Left cardiac atrium (tissue), 4 donors: ENCODE measurements at regions not wholly inside any gene's neighbourhood (a gene's known extent, or its start where the extent isn't known, plus 50 kb on each side); places are given as distances from the start of the nearest gene placed in this dataset.

Source experiments
- ATAC-seq, 2 donors: fragments of 200-7000 bp; cut with Tn5 transposase; one replicate each; pipeline ENCODE4 v1.9.1; 2020; ENCODE audit warnings: mild to moderate bottlenecking in 2 of 2, moderate library complexity in 2 of 2
- DNase-seq: peaks from one replicate; pipeline ENCODE4 v3.0.0-alpha.2; 2020
- intact Hi-C, 2 donors: fragments of 100-400 bp; cut with DNase I; formaldehyde crosslinking; loops; one replicate each; pipeline versions ENCODE4 v1.14.1 to v1.15.1; 2022 to 2023
- donor health status: DM: no; HTN: yes; CAD: no.
- donor health status: DM: no; HTN: yes; CAD: no; lungs with severe emphysema.
- donor health status: DM: yes; HTN: yes; CAD: no.
- donor health status: Dilated cardiomyopathy.

DNA sequence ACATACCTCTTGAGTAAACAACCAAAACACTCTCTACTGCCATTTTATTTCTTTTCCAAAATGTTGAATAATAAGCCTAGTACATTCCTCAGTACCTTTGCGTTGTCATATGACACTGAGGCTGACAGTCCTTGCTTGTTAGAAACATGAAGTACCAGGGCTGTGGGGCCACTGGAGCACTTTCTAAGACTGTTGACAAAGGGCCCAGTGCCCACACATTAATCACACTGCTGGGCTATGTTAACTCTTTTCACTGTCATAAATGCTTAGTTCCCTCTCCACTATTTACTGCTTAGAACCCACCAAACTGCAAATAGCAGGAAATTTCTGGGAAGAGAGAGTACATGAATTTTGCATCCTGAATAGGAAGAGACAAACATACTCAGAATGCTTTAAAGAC is 57.1 kb downstream of the FAM47B start:
- DNase-seq: no peak
- intact Hi-C loops: no loop called here
- no peak for ATAC-seq

GRCh38 chrX:35006361-35006760 is 63.8 kb downstream of the FAM47B start:
- no peak for ATAC-seq
- no peak for DNase-seq
- intact Hi-C loops: no loop called here

- no peak for ATAC-seq
These were observed 73.0 kb downstream of the FAM47B start for GRCh38 chrX:35015621-35016020.

GRCh38 chrX:35016051-35016450 is 73.5 kb downstream of the FAM47B start:
- ATAC-seq (no peak), DNase-seq (no peak)
- intact Hi-C loops: no loop called here

More at GRCh38 chrX:35015621-35016020, 73.0 kb downstream of the FAM47B start:
- intact Hi-C loops: no loop called here
- DNase-seq: no peak

DNA sequence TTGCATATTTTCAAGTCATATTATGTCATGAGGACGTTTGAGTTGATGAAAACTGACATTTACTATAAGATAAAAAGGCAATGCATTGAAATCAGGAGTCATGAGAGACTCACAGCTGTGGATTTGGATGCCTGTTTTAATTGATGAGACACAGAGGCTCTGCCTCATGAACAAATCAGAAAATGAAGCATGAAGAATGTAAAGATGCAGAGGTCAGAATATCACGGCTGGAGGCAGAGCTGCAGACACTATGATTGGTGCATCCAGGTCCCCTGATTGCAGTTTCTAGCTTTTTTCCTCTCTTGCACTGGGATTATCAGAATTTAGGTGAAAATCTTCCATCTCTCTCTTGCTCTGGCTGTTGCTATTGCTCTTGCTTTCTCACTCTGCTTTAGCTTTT is 74.7 kb downstream of the FAM47B start:
- DNase-seq (no peak), ATAC-seq (no peak)
- intact Hi-C loops: no loop called here

GRCh38 chrX:35023683-35024082 is 81.1 kb downstream of the FAM47B start:
- ATAC-seq: no peak
- intact Hi-C loops: no loop called here
- no peak for DNase-seq

DNA sequence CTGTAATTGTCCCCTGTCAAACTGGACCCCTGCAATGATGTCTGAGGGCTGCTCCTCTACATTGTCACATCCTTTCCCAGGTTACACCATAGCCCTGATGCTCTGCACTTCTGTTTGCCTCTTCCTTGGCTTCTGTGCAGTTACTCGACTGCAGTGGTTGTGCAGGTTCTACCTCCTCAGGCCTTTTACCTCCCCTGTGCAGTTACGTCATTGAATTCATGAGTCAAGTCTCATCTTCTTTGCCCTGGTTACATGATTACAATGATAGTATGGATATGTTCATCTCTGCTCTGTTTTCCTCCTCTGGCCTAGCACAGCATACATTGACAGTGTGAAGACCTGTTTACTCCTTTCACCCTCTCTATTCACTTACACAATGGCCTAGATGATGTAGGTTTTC is 83.2 kb downstream of the FAM47B start:
- no peak for DNase-seq
- no peak for ATAC-seq
- intact Hi-C loops: no loop called here

DNA sequence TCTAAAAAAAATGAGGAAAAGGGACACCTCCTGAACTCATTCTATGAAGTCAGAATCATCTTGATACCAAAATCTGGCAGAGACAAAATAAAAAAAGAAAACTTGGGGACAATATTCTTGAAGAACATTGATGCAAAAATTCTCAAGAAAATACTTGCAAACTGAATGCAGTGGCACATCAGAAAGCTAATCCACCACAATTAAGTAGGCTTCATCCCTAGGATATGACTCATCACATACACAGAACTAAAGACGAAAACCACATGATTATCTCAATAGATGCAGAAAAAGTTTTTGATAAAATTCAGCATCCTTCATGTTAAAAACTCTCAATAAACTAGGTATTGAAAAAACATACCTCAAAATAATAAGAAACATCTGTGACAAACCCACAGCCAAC is 98.3 kb downstream of the FAM47B start:
- ATAC-seq: no peak
- DNase-seq: no peak
- intact Hi-C loops: no loop called here

GRCh38 chrX:35046660-35047296 is 104.2 kb downstream of the FAM47B start:
- ATAC-seq (peak in 1 of 2 donors; percentile 27), DNase-seq (no peak)
- intact Hi-C loops: no loop called here

GRCh38 chrX:35076061-35076460 is 133.5 kb downstream of the FAM47B start:
- ATAC-seq (no peak), DNase-seq (no peak)
- intact Hi-C loops: no loop called here

DNA sequence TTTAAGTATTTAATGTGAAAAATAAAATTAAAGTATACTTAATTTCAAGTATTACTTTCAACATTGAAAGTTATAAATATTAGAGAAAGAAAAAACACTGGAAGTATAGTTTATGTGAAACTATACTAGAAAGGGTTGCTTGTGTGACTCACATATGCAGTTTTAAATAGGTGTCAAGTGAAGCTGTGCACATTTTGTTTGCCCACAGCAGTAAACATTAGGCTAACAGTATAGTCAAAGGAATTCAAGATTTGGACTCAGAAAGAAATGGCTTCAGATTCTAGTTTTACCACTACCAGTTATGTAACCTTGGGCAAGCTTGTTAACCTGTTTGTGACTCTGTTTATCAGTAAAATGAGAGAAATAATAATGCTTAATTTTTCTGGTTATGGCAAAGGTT is 148.2 kb downstream of the FAM47B start:
- intact Hi-C loops: no loop called here
- no peak for ATAC-seq
- no peak for DNase-seq

DNA sequence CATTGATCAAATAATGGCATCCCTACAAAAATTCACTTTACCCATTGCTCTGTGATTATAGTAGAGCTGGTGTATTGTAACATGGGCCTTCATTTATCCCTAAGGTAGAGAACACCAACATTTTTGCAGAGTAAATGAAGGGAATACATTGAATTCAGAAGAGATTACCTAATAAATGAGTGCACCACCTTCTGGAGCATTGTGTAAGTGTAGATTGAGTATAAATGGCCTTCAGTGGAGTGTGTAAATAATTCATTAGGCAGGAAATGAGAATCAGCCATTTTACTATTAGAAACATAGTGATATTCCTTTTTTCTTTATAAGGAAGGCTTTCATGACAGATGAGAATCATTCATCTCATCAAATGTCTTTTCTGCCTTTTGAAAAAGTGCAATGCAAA is 155.8 kb downstream of the FAM47B start:
- DNase-seq (no peak), ATAC-seq (no peak)
- intact Hi-C loops: no loop called here

DNA sequence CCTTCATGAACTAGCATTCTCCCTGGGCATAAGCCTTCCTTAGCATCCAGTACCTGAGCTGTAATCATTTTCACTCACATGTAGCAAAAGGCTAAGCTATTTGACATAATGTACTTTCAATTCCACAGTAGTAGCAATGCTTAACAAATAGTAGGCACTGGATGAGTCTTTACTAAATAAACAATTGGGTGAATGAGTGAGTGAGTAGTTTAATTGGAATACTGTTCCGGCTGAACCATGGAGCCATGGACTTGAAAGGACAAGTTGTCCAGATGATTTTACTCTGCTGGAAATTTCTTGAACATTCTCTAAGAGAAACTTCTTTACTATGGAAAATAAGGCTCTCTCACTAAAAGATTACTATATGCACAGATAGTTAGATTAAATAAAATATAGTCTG is 159.3 kb downstream of the FAM47B start:
- ATAC-seq (no peak), DNase-seq (no peak)
- intact Hi-C loops: no loop called here

- intact Hi-C loops: no loop called here
- no peak for ATAC-seq
- no peak for DNase-seq
These were observed 162.0 kb downstream of the FAM47B start for GRCh38 chrX:35104626-35105025.

DNA sequence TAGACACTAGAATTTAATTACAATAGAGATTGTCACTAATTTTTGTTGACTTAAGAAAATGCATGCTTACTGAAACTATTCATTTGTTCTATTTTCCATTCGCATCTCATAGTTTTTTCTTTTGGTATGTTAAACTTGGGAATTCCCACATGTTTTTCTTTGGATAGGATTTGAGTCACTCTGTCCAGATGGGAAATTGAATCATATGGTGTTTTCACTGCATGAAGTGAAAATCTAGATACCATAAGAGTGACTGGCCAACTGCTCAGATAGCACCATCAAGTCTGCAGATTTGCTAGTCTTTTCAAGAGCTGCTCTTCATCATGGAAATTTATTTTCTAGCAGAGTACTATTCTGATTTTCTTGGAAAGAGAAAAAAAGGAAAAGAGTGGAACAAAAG is 172.6 kb downstream of the FAM47B start:
- intact Hi-C loops: no loop called here
- DNase-seq (no peak), ATAC-seq (no peak)

DNA sequence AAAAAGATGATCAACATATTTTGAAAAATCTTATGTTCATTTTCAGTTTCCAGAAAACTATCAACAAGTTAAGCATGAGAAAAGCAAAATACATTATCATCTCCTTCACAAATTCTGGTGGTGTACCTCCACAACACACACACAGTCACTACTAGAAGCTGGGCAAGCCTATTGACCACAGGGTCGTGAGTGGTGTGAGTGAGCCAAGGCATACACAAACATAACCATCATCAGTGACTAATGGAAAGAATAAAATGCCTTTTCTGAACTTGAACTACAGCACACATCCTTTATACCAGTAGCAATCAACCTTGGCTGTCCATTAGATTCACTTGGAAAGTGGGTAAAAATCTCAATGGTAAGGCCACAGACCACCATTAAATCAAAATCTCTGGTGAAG is 180.2 kb downstream of the FAM47B start:
- no peak for ATAC-seq
- intact Hi-C loops: no loop called here

GRCh38 chrX:35149517-35149916 is 206.9 kb downstream of the FAM47B start:
- intact Hi-C loops: no loop called here
- peak in 1 of 2 donors; percentile 50 for ATAC-seq

More for the DNA sequence above, 180.2 kb downstream of the FAM47B start:
- DNase-seq: no peak

GRCh38 chrX:35150052-35150451 is 207.5 kb downstream of the FAM47B start:
- intact Hi-C loops: no loop called here
- DNase-seq (no peak), ATAC-seq (no peak)

More at GRCh38 chrX:35149517-35149916, 206.9 kb downstream of the FAM47B start:
- no peak for DNase-seq

GRCh38 chrX:35150642-35151239 is 208.1 kb downstream of the FAM47B start:
- intact Hi-C loops: no loop called here
- ATAC-seq: no peak
- DNase-seq: no peak

- intact Hi-C loops: no loop called here
- ATAC-seq (no peak), DNase-seq (no peak)
These were observed 223.4 kb downstream of the FAM47B start for GRCh38 chrX:35166023-35166422.
